HL-60 (cell line): ENCODE measurements at regions not wholly inside any gene's neighbourhood (a gene's known extent, or its start where the extent isn't known, plus 50 kb on each side); places are given as distances from the start of the nearest gene placed in this dataset.

Experiments
- DNase-seq, 2 experiments: peaks; one replicate each; pipeline ENCODE4 v3.0.0-alpha.2; 2010 to 2020; ENCODE audit warnings: low read depth in 1 of 2, low spot score in 1 of 2
- H3K27ac ChIP-seq: fragments of 250-450 bp; sonication (Bioruptor Pico); replicated peaks from 2 replicates; pipeline ENCODE4 v1.5.1; 2020; ENCODE audit warnings: mild to moderate bottlenecking, moderate library complexity
- H3K27me3 ChIP-seq: fragments of 250-450 bp; sonication (Bioruptor Pico); 2 replicates; pipeline ENCODE4 v1.5.1; 2021; ENCODE audit warnings: mild to moderate bottlenecking, moderate library complexity; ENCODE audit not compliant: insufficient read depth, poor library complexity, severe bottlenecking
- H3K4me3 ChIP-seq: replicated peaks from 2 replicates; pipeline ENCODE4 v1.5.1; 2011; ENCODE audit warnings: mild to moderate bottlenecking, control low read depth, low read length; ENCODE audit not compliant: insufficient read depth
- CTCF ChIP-seq: IDR thresholded peaks from one replicate; pipeline ENCODE4 v1.5.1; 2011; ENCODE audit warnings: low read length, control low read depth, inconsistent platforms; ENCODE audit not compliant: insufficient read depth
- GABPA ChIP-seq: IDR thresholded peaks from 2 replicates; pipeline ENCODE4 v1.6.1; 2012; ENCODE audit warnings: low read depth
- POLR2AphosphoS5 ChIP-seq: IDR thresholded peaks from 2 replicates; pipeline ENCODE4 v1.6.1; 2012; ENCODE audit warnings: low read depth
- SPI1 ChIP-seq: IDR thresholded peaks from 2 replicates; pipeline ENCODE4 v1.6.1; 2012; ENCODE audit warnings: low read depth, mild to moderate bottlenecking, borderline replicate concordance
- TF ChIP-seq, protein P1 (sequence below): IDR thresholded peaks from 2 replicates; pipeline ENCODE4 v1.6.1; 2012; ENCODE audit warnings: low read depth; ENCODE audit not compliant: insufficient replicate concordance

- DNase-seq: no peak
- H3K27me3 ChIP-seq: no peaks in the 10 kb centered on the region
- H3K4me3 ChIP-seq: no peak overlapping the region
- TF ChIP-seq CTCF (no peak), GABPA (no peak), POLR2AphosphoS5 (no peak), SPI1 (no peak)
- TF ChIP-seq, protein P1, sequence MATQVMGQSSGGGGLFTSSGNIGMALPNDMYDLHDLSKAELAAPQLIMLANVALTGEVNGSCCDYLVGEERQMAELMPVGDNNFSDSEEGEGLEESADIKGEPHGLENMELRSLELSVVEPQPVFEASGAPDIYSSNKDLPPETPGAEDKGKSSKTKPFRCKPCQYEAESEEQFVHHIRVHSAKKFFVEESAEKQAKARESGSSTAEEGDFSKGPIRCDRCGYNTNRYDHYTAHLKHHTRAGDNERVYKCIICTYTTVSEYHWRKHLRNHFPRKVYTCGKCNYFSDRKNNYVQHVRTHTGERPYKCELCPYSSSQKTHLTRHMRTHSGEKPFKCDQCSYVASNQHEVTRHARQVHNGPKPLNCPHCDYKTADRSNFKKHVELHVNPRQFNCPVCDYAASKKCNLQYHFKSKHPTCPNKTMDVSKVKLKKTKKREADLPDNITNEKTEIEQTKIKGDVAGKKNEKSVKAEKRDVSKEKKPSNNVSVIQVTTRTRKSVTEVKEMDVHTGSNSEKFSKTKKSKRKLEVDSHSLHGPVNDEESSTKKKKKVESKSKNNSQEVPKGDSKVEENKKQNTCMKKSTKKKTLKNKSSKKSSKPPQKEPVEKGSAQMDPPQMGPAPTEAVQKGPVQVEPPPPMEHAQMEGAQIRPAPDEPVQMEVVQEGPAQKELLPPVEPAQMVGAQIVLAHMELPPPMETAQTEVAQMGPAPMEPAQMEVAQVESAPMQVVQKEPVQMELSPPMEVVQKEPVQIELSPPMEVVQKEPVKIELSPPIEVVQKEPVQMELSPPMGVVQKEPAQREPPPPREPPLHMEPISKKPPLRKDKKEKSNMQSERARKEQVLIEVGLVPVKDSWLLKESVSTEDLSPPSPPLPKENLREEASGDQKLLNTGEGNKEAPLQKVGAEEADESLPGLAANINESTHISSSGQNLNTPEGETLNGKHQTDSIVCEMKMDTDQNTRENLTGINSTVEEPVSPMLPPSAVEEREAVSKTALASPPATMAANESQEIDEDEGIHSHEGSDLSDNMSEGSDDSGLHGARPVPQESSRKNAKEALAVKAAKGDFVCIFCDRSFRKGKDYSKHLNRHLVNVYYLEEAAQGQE: no peak
- H3K27ac ChIP-seq: no peak overlapping the region
Measured at GRCh38 chr3:22491344-22491743, 711.8 kb upstream of the UBE2E2 start.

DNA sequence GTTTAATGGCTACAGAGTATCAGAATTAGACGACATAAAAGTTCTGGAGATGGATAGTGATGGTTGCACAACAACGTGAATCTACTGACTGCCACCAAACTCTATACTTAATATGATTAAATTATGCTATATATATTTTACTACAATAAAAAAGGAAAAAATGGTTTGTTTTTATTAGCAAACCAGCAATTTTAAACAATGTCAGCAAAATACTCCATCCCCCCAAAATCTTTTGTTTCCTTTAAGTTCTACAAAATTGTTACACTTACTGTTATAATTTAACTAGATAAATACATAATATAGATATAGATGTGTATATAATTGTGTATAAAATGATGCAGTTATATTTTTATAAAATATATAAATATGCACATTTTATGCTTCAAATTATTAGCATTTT is 710.8 kb upstream of the UBE2E2 start:
- Histone ChIP-seq H3K4me3 (no peak overlapping the region), H3K27ac (no peak overlapping the region), H3K27me3 (no peaks in the 10 kb centered on the region)
- TF ChIP-seq CTCF: no peak
- TF ChIP-seq, protein P1: no peak
- no peak for TF ChIP-seq POLR2AphosphoS5
- TF ChIP-seq SPI1: no peak
- TF ChIP-seq GABPA: no peak
- DNase-seq: no peak

DNA sequence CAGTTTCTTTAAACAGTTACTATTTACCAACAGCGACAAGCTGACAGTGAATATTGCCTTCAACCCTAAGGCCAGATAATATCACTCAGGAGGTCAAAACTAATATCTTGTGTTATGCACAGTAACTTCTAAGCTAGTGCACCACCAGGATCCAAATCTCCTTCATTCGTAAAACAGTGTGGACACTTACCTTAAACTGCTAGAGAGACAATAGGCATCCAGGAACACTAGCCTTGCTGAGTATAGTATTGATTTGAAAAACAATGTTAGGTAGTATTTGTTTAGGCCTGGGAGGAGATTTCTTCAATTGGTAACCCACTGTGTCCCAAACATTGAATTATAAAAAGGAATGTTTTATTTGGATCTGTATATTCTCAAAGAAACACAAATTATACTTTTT is 707.9 kb upstream of the UBE2E2 start:
- no peak for DNase-seq

More for the DNA sequence above, 707.9 kb upstream of the UBE2E2 start:
- Histone ChIP-seq H3K4me3 (no peak overlapping the region), H3K27me3 (no peaks in the 10 kb centered on the region), H3K27ac (no peak overlapping the region)
- TF ChIP-seq GABPA: no peak
- TF ChIP-seq, protein P1: no peak
- no peak for TF ChIP-seq POLR2AphosphoS5
- TF ChIP-seq CTCF: no peak
- no peak for TF ChIP-seq SPI1
